D721Med (cell line): ENCODE measurements at regions not wholly inside any gene's neighbourhood (a gene's known extent, or its start where the extent isn't known, plus 50 kb on each side); places are given as distances from the start of the nearest gene placed in this dataset.

Experiments
- DNase-seq: peaks from one replicate; pipeline ENCODE4 v3.0.0; 2011; ENCODE audit warnings: low spot score; ENCODE audit not compliant: insufficient read length
- FAIRE-seq: peaks from 2 replicates; lab custom pipeline; 2011; peaks lifted over from hg19 to GRCh38; lab: Jason Lieb, UNC
- CTCF ChIP-seq: IDR thresholded peaks from 2 replicates; pipeline ENCODE4 v1.5.1; 2012; ENCODE audit warnings: mild to moderate bottlenecking, control low read depth; ENCODE audit not compliant: insufficient read depth; ENCODE audit errors: missing control alignments

GRCh38 chr4:20412072-20412471, 160.4 kb downstream of the SLIT2 start:
- TF ChIP-seq CTCF = no peak
- DNase-seq (no peak), FAIRE-seq (no peak)

- no peak for TF ChIP-seq CTCF
- DNase-seq (no peak), FAIRE-seq (no peak)
Measured at GRCh38 chr4:20416800-20417199, 165.1 kb downstream of the SLIT2 start.

- TF ChIP-seq CTCF = peak; percentile 69
- no peak for DNase-seq
- FAIRE-seq = peak; percentile 90
Measured at GRCh38 chr4:20418861-20419451, 167.3 kb downstream of the SLIT2 start.

- no peak for TF ChIP-seq CTCF
- DNase-seq (no peak), FAIRE-seq (no peak)
Measured at GRCh38 chr4:20420916-20421602, 169.4 kb downstream of the SLIT2 start.

GRCh38 chr4:20421603-20421985, 169.9 kb downstream of the SLIT2 start:
- no peak for FAIRE-seq
- TF ChIP-seq CTCF = no peak
- no peak for DNase-seq

- no peak for DNase-seq
- TF ChIP-seq CTCF = peak; percentile 88
- FAIRE-seq = peak; percentile 29
Measured at GRCh38 chr4:20422398-20422797, 170.7 kb downstream of the SLIT2 start.

- TF ChIP-seq CTCF = peak; percentile 10
- DNase-seq (no peak), FAIRE-seq (no peak)
Measured at GRCh38 chr4:20423420-20423819, 171.7 kb downstream of the SLIT2 start.
